Thoracic aorta (tissue), 2 donors: ENCODE measurements at regions not wholly inside any gene's neighbourhood (a gene's known extent, or its start where the extent isn't known, plus 50 kb on each side); places are given as distances from the start of the nearest gene placed in this dataset.
"Not testable (repeated sequence)": the region's sequence is repeated elsewhere in the genome, so short reads cannot be mapped to it uniquely, and the experiment has no call there.

Source experiments
- ATAC-seq: fragments of 150-250 bp; one replicate; pipeline ENCODE4 v1.8.0; 2017; ENCODE audit warnings: low read depth; ENCODE audit not compliant: insufficient number of reproducible peaks, low FRiP score
- DNase-seq: peaks from one replicate; pipeline ENCODE4 v3.0.0-alpha.2; 2020; ENCODE audit warnings: low spot score
- H3K27ac ChIP-seq, 2 donors: fragments of 200-600 bp; sonication (generic); 1 replicate in 1 of 2; 2 replicates in 1 of 2; pipeline ENCODE4 v1.5.1; 2016; ENCODE audit warnings: mild to moderate bottlenecking in 2 of 2, moderate library complexity in 2 of 2
- H3K27me3 ChIP-seq: fragments of 200-600 bp; sonication (generic); replicated peaks from 2 replicates; pipeline ENCODE4 v1.6.0; 2016; ENCODE audit warnings: mild to moderate bottlenecking; ENCODE audit not compliant: insufficient read depth
- H3K36me3 ChIP-seq: fragments of 200-600 bp; sonication (generic); one replicate; pipeline ENCODE4 v1.5.1; 2016
- H3K4me1 ChIP-seq, 2 donors: fragments of 200-600 bp; sonication (generic); 1 replicate in 1 of 2; 2 replicates in 1 of 2; pipeline versions ENCODE4 v1.5.1 to v1.6.0; 2016; ENCODE audit warnings: low read depth in 2 of 2, mild to moderate bottlenecking in 1 of 2; ENCODE audit not compliant: control insufficient read depth in 1 of 2
- H3K4me3 ChIP-seq: fragments of 200-600 bp; sonication (generic); 2 replicates; pipeline ENCODE4 v1.5.1; 2016; ENCODE audit warnings: mild to moderate bottlenecking
- H3K9me3 ChIP-seq: fragments of 200-600 bp; sonication (generic); 2 replicates; pipeline ENCODE4 v1.5.1; 2016
- TF ChIP-seq, protein P1 (sequence below): fragments of 200-600 bp; sonication (generic); IDR thresholded peaks from one replicate; pipeline ENCODE4 v1.5.1; 2019; ENCODE audit warnings: antibody characterized with exemption

DNA sequence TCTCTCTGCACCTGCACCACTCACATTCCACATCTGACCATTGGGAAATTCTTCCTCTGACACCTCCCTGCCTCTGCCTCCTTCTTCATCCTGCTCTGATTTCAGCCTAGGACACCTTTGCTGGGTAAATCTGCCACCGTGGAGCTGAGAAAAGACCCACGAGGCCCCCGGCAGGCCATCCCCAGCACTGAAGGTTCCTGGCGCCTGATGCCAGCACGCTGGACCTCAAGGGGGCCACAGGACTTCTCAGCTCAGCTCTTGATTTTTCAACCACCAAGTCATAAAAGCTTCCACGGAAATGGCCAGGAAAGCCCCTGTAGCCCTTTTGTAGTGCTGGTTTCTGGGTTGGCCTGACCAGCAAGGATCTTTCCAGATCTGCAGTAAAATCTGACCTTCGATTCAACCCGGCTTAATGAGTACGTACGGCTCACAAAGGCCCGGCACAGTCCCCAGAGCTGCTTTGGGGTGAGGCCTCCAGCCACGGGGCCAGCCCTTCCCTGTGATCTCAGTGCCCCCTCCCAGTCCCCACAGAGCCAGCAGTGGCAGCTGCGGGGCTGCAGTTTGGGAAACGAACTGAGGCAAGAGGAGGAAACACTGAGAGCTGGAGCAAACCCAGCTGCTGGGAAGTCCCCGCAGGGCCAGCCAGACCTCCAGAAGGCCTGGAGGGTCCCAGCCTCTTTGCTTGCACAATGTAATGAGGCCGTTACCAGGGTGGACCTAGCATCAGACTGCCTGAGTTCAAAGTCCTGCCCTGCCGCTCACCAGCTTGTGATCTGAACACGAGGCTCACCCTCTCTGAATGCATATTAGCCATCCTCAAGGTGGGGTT is 157.5 kb downstream of the BMP7 start:
- TF ChIP-seq, protein P1, sequence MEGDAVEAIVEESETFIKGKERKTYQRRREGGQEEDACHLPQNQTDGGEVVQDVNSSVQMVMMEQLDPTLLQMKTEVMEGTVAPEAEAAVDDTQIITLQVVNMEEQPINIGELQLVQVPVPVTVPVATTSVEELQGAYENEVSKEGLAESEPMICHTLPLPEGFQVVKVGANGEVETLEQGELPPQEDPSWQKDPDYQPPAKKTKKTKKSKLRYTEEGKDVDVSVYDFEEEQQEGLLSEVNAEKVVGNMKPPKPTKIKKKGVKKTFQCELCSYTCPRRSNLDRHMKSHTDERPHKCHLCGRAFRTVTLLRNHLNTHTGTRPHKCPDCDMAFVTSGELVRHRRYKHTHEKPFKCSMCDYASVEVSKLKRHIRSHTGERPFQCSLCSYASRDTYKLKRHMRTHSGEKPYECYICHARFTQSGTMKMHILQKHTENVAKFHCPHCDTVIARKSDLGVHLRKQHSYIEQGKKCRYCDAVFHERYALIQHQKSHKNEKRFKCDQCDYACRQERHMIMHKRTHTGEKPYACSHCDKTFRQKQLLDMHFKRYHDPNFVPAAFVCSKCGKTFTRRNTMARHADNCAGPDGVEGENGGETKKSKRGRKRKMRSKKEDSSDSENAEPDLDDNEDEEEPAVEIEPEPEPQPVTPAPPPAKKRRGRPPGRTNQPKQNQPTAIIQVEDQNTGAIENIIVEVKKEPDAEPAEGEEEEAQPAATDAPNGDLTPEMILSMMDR: no peak
- Histone ChIP-seq H3K4me1 (no peaks in the 10 kb centered on the region), H3K27me3 (no peaks in the 10 kb centered on the region), H3K4me3 (no peak overlapping the region), H3K27ac (no peak overlapping the region), H3K9me3 (no peaks in the 10 kb centered on the region), H3K36me3 (no peaks in the 10 kb centered on the region)
- ATAC-seq: no peak
- no peak for DNase-seq

- no peaks in the 10 kb centered on the region for H3K9me3 ChIP-seq
- ATAC-seq: no peak
- TF ChIP-seq, protein P1: no peak
- H3K36me3 ChIP-seq: no peaks in the 10 kb centered on the region
- no peak for DNase-seq
- no peaks in the 10 kb centered on the region for H3K4me1 ChIP-seq
- H3K27me3 ChIP-seq: no peaks in the 10 kb centered on the region
- no peak overlapping the region for H3K4me3 ChIP-seq
- H3K27ac ChIP-seq: no peak overlapping the region
Measured at GRCh38 chr20:57109571-57109953, 156.9 kb downstream of the BMP7 start.

DNA sequence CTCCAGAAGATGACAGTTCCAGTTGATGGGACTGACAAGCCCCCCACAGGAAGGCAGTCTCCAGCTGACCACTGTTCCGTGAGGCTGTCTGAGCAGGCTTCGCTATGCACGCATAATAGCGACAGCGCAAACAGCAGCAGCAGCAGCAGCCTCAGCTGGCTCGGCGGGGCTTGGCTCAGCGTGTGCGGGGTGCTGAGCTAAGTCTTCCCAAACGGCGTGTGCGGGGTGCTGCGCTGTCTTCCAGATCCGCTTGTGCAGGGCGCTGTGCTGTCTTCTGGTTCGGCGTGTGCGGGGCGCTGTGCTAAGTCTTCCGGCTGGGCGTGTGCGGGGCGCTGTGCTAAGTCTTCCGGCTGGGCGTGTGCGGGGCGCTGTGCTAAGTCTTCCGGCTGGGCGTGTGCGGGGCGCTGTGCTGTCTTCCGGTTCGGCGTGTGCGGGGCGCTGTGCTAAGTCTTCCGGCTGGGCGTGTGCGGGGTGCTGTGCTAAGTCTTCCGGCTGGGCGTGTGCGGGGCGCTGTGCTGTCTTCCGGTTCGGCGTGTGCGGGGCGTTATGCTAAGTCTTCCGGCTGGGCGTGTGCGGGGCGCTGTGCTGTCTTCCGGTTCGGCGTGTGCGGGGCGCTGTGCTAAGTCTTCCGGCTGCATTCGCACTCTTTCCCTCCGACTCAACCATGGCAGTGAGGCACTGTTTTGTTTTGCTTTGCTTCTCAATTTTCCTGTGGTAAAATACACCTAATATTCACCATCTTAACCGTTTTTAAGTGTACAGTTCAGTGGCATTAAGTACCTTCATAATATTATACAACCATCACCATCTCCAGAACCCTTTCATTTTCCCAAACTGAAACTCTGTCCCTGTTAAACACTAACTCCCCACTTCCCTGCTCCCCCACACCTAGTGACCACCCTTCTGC is 156.1 kb downstream of the BMP7 start:
- not testable (repeated sequence) for H3K27me3 ChIP-seq, H3K36me3 ChIP-seq, H3K4me3 ChIP-seq, H3K27ac ChIP-seq, ATAC-seq, H3K9me3 ChIP-seq, DNase-seq, H3K4me1 ChIP-seq

GRCh38 chr20:57111028-57111373 is 155.4 kb downstream of the BMP7 start:
- TF ChIP-seq, protein P1: no peak
- ATAC-seq: no peak

GRCh38 chr20:57112448-57112847 is 154.0 kb downstream of the BMP7 start:
- no peaks in the 10 kb centered on the region for H3K9me3 ChIP-seq
- no peaks in the 10 kb centered on the region for H3K4me1 ChIP-seq
- H3K27ac ChIP-seq: no peak overlapping the region
- ATAC-seq (no peak), DNase-seq (no peak)
- TF ChIP-seq, protein P1: no peak
- no peaks in the 10 kb centered on the region for H3K36me3 ChIP-seq
- no peaks in the 10 kb centered on the region for H3K27me3 ChIP-seq
- H3K4me3 ChIP-seq: no peak overlapping the region

More at GRCh38 chr20:57111028-57111373, 155.4 kb downstream of the BMP7 start:
- H3K27me3 ChIP-seq: no peaks in the 10 kb centered on the region
- H3K4me1 ChIP-seq: no peaks in the 10 kb centered on the region
- H3K9me3 ChIP-seq: no peaks in the 10 kb centered on the region
- DNase-seq: no peak
- H3K36me3 ChIP-seq: no peaks in the 10 kb centered on the region
- no peak overlapping the region for H3K4me3 ChIP-seq
- H3K27ac ChIP-seq: no peak overlapping the region
